Neural cell (in vitro differentiated cells): ENCODE measurements at regions not wholly inside any gene's neighbourhood (a gene's known extent, or its start where the extent isn't known, plus 50 kb on each side); places are given as distances from the start of the nearest gene placed in this dataset.

Experiments used
- EZH2 ChIP-seq: fragments of 200-600, 300-800 bp; shearing (Covaris generic), sonication (generic); IDR thresholded peaks from 2 replicates; pipeline ENCODE4 v1.6.1; 2014; ENCODE audit warnings: antibody characterized with exemption, low read length, borderline replicate concordance, mild to moderate bottlenecking; ENCODE audit not compliant: insufficient read depth, poor library complexity, severe bottlenecking
- POLR2AphosphoS5 ChIP-seq: IDR thresholded peaks from 2 replicates; pipeline ENCODE4 v1.6.1; 2012
- TF ChIP-seq, protein P1 (sequence below): fragments of 450-650 bp; IDR thresholded peaks from 2 replicates; pipeline ENCODE4 v1.5.1; 2014; ENCODE audit warnings: antibody characterized with exemption, mild to moderate bottlenecking, moderate library complexity; ENCODE audit not compliant: poor library complexity, severe bottlenecking

DNA sequence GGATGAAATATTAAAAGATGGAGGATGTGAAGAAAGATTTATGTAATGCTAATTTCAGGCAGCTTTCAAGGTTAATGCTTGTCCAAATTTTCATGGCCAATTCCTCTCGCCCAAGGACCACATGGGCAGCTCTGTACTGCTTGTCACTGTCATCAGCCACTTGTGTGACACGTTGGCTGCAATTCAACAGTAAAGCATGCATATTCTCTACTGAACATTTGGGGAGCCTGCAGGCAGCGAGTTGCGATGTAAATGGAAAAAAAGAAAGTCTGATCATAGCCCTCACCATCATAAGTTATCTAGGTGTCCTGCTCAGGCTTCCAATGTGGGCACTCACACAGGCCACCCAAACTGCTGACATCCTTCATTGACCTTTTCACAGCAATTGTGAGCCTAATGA lies 1026.8 kb upstream of the NR2F2 start:
- TF ChIP-seq EZH2, result no peak
- no peak for TF ChIP-seq POLR2AphosphoS5
- TF ChIP-seq, protein P1, sequence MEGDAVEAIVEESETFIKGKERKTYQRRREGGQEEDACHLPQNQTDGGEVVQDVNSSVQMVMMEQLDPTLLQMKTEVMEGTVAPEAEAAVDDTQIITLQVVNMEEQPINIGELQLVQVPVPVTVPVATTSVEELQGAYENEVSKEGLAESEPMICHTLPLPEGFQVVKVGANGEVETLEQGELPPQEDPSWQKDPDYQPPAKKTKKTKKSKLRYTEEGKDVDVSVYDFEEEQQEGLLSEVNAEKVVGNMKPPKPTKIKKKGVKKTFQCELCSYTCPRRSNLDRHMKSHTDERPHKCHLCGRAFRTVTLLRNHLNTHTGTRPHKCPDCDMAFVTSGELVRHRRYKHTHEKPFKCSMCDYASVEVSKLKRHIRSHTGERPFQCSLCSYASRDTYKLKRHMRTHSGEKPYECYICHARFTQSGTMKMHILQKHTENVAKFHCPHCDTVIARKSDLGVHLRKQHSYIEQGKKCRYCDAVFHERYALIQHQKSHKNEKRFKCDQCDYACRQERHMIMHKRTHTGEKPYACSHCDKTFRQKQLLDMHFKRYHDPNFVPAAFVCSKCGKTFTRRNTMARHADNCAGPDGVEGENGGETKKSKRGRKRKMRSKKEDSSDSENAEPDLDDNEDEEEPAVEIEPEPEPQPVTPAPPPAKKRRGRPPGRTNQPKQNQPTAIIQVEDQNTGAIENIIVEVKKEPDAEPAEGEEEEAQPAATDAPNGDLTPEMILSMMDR, result no peak
